ENCODE measurements at regions not wholly inside any gene's neighbourhood (a gene's known extent, or its start where the extent isn't known, plus 50 kb on each side); places are given as distances from the start of the nearest gene placed in this dataset.

DNA sequence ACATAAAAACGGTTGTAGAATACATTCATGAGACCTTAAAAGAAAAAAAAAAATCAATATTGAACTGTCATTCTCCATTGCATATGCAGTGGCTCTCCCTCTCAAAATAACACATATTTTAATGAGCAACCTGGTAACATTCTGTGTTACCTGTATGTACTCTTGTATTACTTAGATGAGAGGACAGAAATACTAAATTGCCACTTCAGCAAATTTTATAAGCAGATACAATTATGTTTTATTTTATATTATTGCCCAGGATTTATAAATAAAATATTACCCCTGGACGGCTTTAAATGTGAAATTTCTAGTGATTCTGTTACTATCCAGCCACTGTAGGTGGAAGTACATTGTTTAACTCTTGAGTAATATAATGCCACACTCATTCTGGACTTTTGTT, 463.2 kb upstream of the ROBO1 start:
- H3K27me3 ChIP-seq: no peaks in the 10 kb centered on the region
- H3K9me3 ChIP-seq: no peaks in the 10 kb centered on the region
- no peak overlapping the region for H3K4me3 ChIP-seq
- intact Hi-C loops (cut with DNase I): no loop called here
- DNase-seq (no peak), ATAC-seq (no peak)
- TF ChIP-seq, protein P1, sequence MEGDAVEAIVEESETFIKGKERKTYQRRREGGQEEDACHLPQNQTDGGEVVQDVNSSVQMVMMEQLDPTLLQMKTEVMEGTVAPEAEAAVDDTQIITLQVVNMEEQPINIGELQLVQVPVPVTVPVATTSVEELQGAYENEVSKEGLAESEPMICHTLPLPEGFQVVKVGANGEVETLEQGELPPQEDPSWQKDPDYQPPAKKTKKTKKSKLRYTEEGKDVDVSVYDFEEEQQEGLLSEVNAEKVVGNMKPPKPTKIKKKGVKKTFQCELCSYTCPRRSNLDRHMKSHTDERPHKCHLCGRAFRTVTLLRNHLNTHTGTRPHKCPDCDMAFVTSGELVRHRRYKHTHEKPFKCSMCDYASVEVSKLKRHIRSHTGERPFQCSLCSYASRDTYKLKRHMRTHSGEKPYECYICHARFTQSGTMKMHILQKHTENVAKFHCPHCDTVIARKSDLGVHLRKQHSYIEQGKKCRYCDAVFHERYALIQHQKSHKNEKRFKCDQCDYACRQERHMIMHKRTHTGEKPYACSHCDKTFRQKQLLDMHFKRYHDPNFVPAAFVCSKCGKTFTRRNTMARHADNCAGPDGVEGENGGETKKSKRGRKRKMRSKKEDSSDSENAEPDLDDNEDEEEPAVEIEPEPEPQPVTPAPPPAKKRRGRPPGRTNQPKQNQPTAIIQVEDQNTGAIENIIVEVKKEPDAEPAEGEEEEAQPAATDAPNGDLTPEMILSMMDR (IDR thresholded peaks at IDR 0.05): no peak
- H3K36me3 ChIP-seq: no peaks in the 10 kb centered on the region
- no peak overlapping the region for H3K27ac ChIP-seq
- no peaks in the 10 kb centered on the region for H3K4me1 ChIP-seq

- TF ChIP-seq, protein P1 (IDR thresholded peaks at IDR 0.05): no peak
- H3K36me3 ChIP-seq: no peaks in the 10 kb centered on the region
- no peak overlapping the region for H3K4me3 ChIP-seq
- no peak for ATAC-seq
- intact Hi-C loops (cut with DNase I): no loop called here
- H3K27ac ChIP-seq: no peak overlapping the region
- no peak for DNase-seq
- no peaks in the 10 kb centered on the region for H3K4me1 ChIP-seq
- H3K9me3 ChIP-seq: no peaks in the 10 kb centered on the region
- no peaks in the 10 kb centered on the region for H3K27me3 ChIP-seq
Observed at GRCh38 chr3:80227216-80227615, 459.4 kb upstream of the ROBO1 start.

DNA sequence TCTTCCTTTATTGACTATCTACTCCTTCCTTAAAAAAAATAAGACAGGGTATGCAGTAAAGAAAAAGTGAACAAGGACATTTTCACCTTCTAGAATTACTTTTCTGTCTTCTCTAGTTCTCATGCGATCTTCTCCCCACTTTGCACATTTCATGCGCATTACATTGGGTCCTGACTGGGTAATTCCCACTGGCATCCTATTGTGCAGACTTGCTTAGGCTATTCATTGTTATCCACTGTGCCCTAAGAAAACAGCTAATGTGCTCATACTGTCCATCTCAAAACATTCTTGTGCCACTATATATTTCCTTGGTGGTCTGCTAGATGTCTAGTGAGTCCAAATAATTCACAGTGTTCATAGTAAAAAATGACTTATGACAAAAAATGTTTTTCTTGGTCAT, 447.4 kb upstream of the ROBO1 start:
- Histone ChIP-seq H3K4me1 (no peaks in the 10 kb centered on the region), H3K36me3 (no peaks in the 10 kb centered on the region), H3K9me3 (no peaks in the 10 kb centered on the region), H3K27me3 (no peaks in the 10 kb centered on the region), H3K4me3 (no peak overlapping the region), H3K27ac (no peak overlapping the region)
- DNase-seq (no peak), ATAC-seq (no peak)
- TF ChIP-seq, protein P1 (IDR thresholded peaks at IDR 0.05): no peak
- intact Hi-C loops (cut with DNase I): no loop called here

DNA sequence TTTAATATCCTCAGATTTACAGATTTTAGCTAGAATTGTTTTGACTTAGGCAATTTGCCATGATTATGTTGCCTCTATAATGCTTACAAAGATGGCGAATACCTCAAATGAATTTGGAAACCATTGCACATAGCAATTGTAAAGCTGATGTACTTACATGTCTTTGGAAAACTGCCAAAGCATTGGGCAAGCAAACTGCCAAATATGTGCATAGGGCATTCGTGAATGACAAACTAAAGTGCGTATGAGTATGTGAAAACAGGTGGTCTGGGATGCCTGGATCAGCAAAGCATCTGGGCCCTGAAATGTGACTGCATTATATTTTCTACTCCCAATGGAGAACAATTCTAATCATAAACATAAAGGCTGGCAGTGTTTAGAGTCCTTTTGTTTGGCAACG, 445.3 kb upstream of the ROBO1 start:
- Histone ChIP-seq H3K27ac (no peak overlapping the region), H3K9me3 (no peaks in the 10 kb centered on the region), H3K4me1 (no peaks in the 10 kb centered on the region), H3K4me3 (no peak overlapping the region), H3K36me3 (no peaks in the 10 kb centered on the region), H3K27me3 (no peaks in the 10 kb centered on the region)
- TF ChIP-seq, protein P1 (IDR thresholded peaks at IDR 0.05): no peak
- DNase-seq (no peak), ATAC-seq (no peak)
- intact Hi-C loops (cut with DNase I): no loop called here

DNA sequence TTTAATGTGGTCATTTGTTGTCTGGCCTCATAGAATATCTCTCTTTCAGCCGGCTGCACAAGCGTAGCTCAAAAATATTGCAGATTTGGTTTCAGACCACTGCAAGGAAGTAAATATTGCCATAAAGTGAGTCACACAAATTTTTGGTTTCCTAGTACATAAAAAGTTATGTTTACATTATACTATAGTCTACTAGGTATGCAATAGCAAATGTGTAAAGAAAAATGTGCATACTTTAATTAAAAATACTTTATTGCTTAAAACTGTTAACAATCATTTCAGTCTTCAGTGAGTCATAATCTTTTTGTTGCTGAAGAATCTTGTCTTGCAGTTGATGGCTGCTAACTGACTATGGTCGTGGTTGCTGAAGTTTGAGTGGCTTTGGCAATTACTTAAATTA, 425.1 kb upstream of the ROBO1 start:
- H3K4me3 ChIP-seq: no peak overlapping the region
- DNase-seq: no peak
- no peak for ATAC-seq
- no peaks in the 10 kb centered on the region for H3K4me1 ChIP-seq
- no peaks in the 10 kb centered on the region for H3K27me3 ChIP-seq
- no peak overlapping the region for H3K27ac ChIP-seq
- TF ChIP-seq, protein P1 (IDR thresholded peaks at IDR 0.05): no peak
- intact Hi-C loops (cut with DNase I): no loop called here
- H3K9me3 ChIP-seq: no peaks in the 10 kb centered on the region
- no peaks in the 10 kb centered on the region for H3K36me3 ChIP-seq

GRCh38 chr3:80190051-80190450, 422.3 kb upstream of the ROBO1 start:
- DNase-seq (no peak), ATAC-seq (no peak)
- intact Hi-C loops (cut with DNase I): no loop called here
- no peaks in the 10 kb centered on the region for H3K4me1 ChIP-seq
- H3K27me3 ChIP-seq: no peaks in the 10 kb centered on the region
- TF ChIP-seq, protein P1 (IDR thresholded peaks at IDR 0.05): no peak
- no peak overlapping the region for H3K4me3 ChIP-seq
- H3K36me3 ChIP-seq: no peaks in the 10 kb centered on the region
- no peak overlapping the region for H3K27ac ChIP-seq
- no peaks in the 10 kb centered on the region for H3K9me3 ChIP-seq

All from upper lobe of right lung (tissue), 1 donor.